Activated CD8-positive, alpha-beta memory T cell treated with anti-CD3 and anti-CD28 coated beads, Interleukin-2, amount 50 U/mL, for 4 hours (primary cell): ENCODE measurements at regions not wholly inside any gene's neighbourhood (a gene's known extent, or its start where the extent isn't known, plus 50 kb on each side); places are given as distances from the start of the nearest gene placed in this dataset.
"Not testable (repeated sequence)": the region's sequence is repeated elsewhere in the genome, so short reads cannot be mapped to it uniquely, and the experiment has no call there.

Experiments used
- DNase-seq: peaks from one replicate; pipeline ENCODE4 v3.0.0-alpha.2; 2020

- no peak for DNase-seq
These were observed 64.0 kb downstream of the CCNG2 start for GRCh38 chr4:77220828-77221613.

GRCh38 chr4:77225022-77225421 is 68.0 kb downstream of the CCNG2 start:
- DNase-seq: no peak

- no peak for DNase-seq
These were observed 70.1 kb downstream of the CCNG2 start for GRCh38 chr4:77226939-77227705.

- no peak for DNase-seq
These were observed 72.4 kb downstream of the CCNG2 start for GRCh38 chr4:77229433-77229832.

DNA sequence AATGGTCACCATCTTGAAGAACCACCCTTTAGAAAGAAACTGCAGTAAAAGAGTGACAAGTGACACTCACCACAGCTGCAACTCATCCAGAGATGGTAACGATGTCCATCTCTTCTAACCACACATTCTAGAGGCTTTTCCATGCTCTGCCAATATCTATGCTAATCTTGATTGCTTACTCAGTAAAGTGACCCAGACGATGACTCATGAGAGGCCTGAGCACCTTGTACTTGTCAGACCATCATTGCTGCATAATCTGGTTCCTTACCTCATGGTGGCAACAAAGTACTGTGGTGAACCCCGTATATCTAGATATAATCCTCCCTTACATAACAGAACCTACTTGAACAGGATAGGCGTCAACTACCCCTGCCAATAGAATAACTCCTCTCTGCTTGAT is 75.6 kb downstream of the CCNG2 start:
- no peak for DNase-seq

DNA sequence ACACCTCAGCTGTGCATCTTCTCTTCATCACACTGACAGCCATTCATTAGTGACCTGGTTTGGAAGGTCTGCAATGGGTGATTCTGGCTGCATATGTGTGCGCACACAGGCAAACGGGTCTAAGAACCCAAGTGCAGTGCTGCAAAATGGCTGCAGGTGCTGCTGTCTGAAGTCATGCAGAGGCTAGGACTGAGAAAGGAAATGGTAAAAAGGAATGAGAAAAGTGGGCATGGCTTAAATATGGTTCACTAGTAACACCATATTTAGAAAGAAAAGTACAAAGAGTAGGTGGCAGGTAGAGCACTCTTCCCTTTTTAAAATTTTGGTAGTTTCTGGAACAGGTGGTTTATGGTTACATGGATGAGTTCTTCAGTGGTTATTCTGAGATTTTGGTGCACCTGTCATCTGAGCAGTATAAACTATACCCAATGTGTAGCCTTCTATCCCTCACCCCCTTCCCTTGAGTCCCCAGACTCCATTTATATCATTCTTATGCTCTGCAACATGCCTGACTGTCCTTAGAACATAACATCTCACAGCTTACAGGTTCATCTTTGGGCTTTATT is 78.4 kb downstream of the CCNG2 start:
- no peak for DNase-seq

DNA sequence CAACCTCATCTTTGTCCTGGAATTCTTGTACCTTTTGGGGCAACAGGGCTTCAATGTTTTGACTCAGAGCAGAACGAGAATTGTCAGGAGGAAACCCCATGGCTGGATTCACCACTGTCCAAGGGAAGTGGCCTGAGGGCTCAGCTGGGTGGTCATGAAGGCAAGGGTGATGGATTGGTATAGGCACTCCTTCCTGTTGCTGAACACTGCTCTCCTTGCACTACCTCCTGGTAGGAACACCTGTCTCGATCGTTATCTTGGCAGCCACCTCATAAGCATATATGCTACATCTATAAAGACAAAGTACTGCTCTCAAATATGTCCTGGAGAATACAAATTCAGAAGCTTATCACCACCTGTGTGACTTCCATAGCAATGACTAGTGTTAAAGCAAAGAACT is 79.8 kb downstream of the CCNG2 start:
- no peak for DNase-seq

DNA sequence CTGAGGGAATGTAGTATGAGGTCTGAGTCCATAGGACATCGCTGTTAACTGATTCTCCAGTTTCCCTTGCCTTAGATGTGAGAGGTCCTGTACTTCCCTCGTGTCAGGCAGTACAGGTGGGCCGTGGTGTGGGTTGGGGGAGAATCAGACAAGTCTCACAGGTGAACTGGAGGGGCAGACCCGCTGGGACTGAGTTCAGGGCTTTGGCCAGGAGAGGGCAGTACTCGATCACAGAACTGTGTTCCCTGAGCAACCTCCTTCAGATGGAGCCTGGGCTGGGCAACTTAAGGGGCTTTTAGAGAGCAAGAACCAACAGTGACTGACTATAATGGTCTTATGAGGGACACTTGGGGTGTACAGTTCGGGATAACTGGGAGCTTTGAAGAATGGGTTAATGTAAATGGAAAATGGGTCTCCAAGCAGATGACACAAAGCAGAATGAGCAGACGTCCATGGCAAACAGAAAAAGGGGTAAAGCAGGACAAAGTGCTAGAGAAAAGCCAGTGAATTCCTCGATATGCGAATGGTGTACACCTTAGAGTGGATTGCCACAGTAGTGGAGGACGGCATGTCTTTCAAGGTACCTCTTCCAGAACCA is 83.6 kb downstream of the CCNG2 start:
- DNase-seq: peak; percentile 56

GRCh38 chr4:77248805-77249204 is 91.8 kb downstream of the CCNG2 start:
- DNase-seq: no peak

DNA sequence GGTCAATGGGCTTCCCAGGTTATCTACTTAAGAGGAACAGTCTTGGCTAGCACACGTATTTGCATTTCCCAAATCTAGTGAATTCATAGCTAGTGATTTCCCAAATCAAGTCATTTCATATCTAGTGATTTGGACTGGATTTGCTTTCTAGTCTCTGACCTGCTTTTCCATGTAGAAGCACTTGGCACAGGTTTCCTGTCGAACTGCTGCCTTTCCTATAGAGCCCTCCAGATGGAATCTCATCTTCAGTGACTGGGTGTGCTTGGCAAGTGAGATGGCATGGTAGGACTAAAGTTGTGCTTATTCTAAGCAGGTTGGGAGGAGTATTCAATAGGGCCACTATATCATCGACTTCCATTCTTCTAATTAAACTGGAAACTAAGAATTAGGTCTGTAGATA is 94.7 kb downstream of the CCNG2 start:
- DNase-seq: no peak

DNA sequence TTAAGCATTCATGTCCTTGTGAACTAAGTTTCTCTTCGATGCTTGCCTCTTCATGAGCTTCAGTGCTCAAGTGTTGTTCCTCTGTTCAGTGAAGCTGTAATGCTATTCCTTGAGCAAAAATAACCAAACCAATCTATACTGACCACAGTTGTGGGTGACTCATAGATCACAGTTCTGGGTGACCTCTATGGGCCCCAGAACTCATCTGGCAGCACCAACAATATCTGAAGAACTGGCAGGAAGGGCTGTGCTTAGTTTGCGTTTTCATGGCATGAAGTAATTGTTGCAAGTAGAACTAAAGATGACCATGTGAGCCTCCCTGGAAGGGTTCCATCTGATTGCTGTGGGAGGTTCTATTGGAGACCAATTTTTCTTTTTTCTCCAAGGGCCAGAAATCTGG is 106.2 kb downstream of the CCNG2 start:
- no peak for DNase-seq

GRCh38 chr4:77263976-77264375 is 107.0 kb downstream of the CCNG2 start:
- DNase-seq: not testable (repeated sequence)

- no peak for DNase-seq
These were observed 107.8 kb downstream of the CCNG2 start for GRCh38 chr4:77264826-77265225.

GRCh38 chr4:77268108-77268507 is 111.1 kb downstream of the CCNG2 start:
- DNase-seq: no peak

DNA sequence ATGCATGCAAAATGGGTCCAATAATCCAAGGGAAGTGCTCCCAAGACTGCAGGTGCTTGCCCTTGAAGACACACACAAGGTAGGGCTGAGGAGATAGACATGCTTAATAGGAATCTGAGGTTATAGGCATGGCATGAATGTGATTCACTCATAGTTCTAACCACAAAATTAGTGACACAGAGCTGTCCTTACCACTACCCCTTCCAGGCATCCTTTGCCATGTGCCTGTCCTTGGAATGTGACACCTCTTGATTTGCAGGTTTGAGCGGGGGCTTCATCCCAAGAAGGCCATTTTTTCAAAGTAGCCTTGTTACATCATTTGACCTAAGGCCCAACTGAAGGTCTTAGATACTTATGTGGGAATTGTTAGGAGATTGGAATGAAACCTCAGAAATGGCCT is 112.5 kb downstream of the CCNG2 start:
- no peak for DNase-seq

DNA sequence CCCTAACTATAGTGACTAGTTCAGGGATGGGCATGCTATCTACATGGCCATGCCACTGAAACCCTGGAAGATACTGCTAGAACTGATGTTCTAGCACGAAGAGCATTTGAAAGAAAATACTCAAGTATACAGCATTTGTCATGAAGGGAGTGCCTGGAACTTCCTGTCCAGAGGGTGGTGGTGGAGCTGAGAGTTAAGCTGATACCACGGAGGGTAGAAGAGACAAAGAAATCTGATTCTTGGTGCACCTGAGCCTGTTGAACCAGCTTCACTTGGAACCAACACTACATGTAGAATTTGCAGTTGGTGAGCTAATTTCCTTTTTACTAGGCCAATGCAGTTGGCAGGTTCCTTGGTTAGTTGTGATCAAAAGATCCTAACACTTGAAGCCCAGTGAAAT is 116.4 kb downstream of the CCNG2 start:
- DNase-seq: no peak

DNA sequence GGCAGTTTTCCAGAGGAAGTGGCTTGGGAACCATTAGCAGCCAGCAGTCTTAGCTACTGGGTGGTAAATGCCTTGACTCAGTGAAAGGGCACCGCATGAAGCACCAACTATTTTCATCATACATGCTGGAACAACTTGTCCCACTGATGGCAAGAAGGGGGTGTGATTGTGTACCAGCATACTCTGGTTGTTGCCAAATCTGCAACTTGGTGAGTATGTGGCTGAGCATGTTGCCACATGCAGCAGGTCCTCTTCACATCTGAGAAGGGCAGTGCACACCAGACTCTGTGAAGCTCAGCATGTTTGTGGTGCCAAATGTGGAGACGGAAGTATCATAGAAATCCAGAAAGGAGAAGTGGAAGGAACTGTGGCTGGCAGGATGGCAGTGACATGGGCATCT is 122.1 kb downstream of the CCNG2 start:
- DNase-seq: not testable (repeated sequence)

GRCh38 chr4:77282305-77282704 is 125.3 kb downstream of the CCNG2 start:
- DNase-seq: no peak

DNA sequence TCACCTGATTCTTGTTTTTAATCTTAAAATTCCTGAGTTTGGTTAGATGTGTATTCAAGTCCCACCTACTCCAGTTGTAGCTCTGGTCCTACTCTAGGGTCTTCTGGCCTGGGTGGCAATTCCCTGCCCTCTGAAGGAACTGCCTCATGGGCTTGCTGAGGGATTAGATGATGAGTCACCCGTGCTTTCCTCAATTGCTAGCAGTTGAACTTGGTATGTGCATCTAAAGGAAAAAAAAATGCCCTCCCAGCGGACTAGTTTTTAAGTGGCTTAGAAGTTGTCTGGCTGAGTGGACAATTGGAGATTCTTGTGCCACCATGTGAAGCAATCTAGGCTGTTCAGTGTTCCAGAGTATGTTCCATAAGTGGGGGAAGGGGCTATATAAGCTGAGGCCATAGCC is 127.0 kb downstream of the CCNG2 start:
- DNase-seq: no peak

GRCh38 chr4:77286906-77287305 is 129.9 kb downstream of the CCNG2 start:
- no peak for DNase-seq

- DNase-seq: no peak
These were observed 136.4 kb downstream of the CCNG2 start for GRCh38 chr4:77293426-77293825.

GRCh38 chr4:77300996-77301395 is 144.0 kb downstream of the CCNG2 start:
- not testable (repeated sequence) for DNase-seq

DNA sequence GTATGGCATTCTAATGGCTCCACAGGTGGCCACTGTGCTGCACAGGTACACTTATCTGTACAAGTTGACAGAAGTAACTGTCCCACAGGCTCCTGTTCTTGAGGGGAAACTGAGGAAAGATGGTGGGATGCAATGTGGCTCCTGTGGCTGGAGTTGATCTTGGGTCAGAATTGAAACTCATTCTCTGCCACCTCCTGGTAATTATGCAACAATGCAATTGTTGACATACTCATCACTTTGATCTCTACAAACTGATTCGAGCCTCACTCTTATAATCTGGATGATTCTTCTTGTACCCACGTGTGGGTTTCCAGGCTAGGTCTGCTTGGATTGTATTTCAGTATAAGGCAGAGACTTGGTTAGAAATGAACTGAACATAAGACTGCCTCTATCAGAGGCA is 148.8 kb downstream of the CCNG2 start:
- DNase-seq: no peak

DNA sequence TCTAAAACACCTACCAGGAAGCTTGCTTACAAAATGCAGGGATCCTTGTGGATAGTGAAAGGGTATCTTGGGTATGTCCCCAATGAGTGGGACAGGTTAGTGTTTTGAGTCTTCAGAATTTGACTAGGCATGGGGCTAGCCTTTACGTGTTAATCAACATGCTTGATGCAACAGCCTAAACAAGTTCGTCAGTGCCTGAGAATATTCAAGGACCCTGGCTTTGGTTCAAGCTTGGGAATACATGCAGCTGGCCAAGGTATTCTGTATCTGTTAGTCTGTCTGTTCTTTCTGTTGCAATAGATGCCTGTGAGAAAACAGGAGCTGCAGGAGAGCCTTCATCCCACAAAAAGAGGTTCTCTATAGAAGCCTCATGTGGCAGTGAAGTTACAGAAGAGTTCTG is 149.5 kb downstream of the CCNG2 start:
- no peak for DNase-seq
